NCI-H1092 (cell line): ENCODE measurements at regions not wholly inside any gene's neighbourhood (a gene's known extent, or its start where the extent isn't known, plus 50 kb on each side); places are given as distances from the start of the nearest gene placed in this dataset.
"Not testable (repeated sequence)": the region's sequence is repeated elsewhere in the genome, so short reads cannot be mapped to it uniquely, and the experiment has no call there.

ENCODE experiments used
- DNase-seq: peaks from one replicate; lab custom pipeline; 2025; lab: John Stamatoyannopoulos, UW

GRCh38 chr4:31016322-31017061, 296.3 kb downstream of the PCDH7 start:
- DNase-seq = no peak

GRCh38 chr4:31020363-31020762, 300.2 kb downstream of the PCDH7 start:
- DNase-seq = no peak

- DNase-seq = no peak
Measured at GRCh38 chr4:31021008-31021407, 300.8 kb downstream of the PCDH7 start.

GRCh38 chr4:31022702-31023101, 302.5 kb downstream of the PCDH7 start:
- DNase-seq = no peak

- no peak for DNase-seq
Measured at GRCh38 chr4:31023109-31023508, 302.9 kb downstream of the PCDH7 start.

- DNase-seq = no peak
Measured at GRCh38 chr4:31023742-31024141, 303.6 kb downstream of the PCDH7 start.

- DNase-seq = not testable (repeated sequence)
Measured at GRCh38 chr4:31024781-31025180, 304.6 kb downstream of the PCDH7 start.

GRCh38 chr4:31026256-31026655, 306.1 kb downstream of the PCDH7 start:
- DNase-seq = no peak

GRCh38 chr4:31034550-31034949, 314.4 kb downstream of the PCDH7 start:
- DNase-seq = no peak

- DNase-seq = no peak
Measured at GRCh38 chr4:31035761-31036160, 315.6 kb downstream of the PCDH7 start.

- no peak for DNase-seq
Measured at GRCh38 chr4:31037703-31038102, 317.5 kb downstream of the PCDH7 start.

- no peak for DNase-seq
Measured at GRCh38 chr4:31039382-31039781, 319.2 kb downstream of the PCDH7 start.

GRCh38 chr4:31040106-31040505, 319.9 kb downstream of the PCDH7 start:
- DNase-seq = no peak

- no peak for DNase-seq
Measured at GRCh38 chr4:31041385-31041784, 321.2 kb downstream of the PCDH7 start.

- DNase-seq = no peak
Measured at GRCh38 chr4:31041853-31042252, 321.7 kb downstream of the PCDH7 start.

GRCh38 chr4:31043382-31044062, 323.4 kb downstream of the PCDH7 start:
- no peak for DNase-seq

GRCh38 chr4:31045151-31045550, 325.0 kb downstream of the PCDH7 start:
- peak; percentile 17 for DNase-seq

GRCh38 chr4:31045724-31046318, 325.7 kb downstream of the PCDH7 start:
- DNase-seq = peak; percentile 23

GRCh38 chr4:31051151-31051550, 331.0 kb downstream of the PCDH7 start:
- no peak for DNase-seq

- no peak for DNase-seq
Measured at GRCh38 chr4:31051565-31051964, 331.4 kb downstream of the PCDH7 start.

- DNase-seq = no peak
Measured at GRCh38 chr4:31052519-31052918, 332.4 kb downstream of the PCDH7 start.

GRCh38 chr4:31053451-31053850, 333.3 kb downstream of the PCDH7 start:
- DNase-seq = no peak

GRCh38 chr4:31054295-31054694, 334.1 kb downstream of the PCDH7 start:
- DNase-seq = no peak
